Epithelial cell of esophagus (primary cell): ENCODE measurements at regions not wholly inside any gene's neighbourhood (a gene's known extent, or its start where the extent isn't known, plus 50 kb on each side); places are given as distances from the start of the nearest gene placed in this dataset.
"Not testable (repeated sequence)": the region's sequence is repeated elsewhere in the genome, so short reads cannot be mapped to it uniquely, and the experiment has no call there.

ENCODE experiments used
- DNase-seq: peaks from one replicate; pipeline ENCODE4 v3.0.0; 2010; ENCODE audit warnings: low read depth
- H3K4me3 ChIP-seq: 2 replicates; pipeline ENCODE4 v1.5.1; 2011; ENCODE audit warnings: mild to moderate bottlenecking, low read length, control low read depth
- TF ChIP-seq, protein P1 (sequence below): IDR thresholded peaks from 2 replicates; pipeline ENCODE4 v1.5.1; 2011; ENCODE audit warnings: low read depth, mild to moderate bottlenecking, low read length, control low read depth, inconsistent platforms; ENCODE audit not compliant: insufficient read depth; ENCODE audit errors: missing control alignments

GRCh38 chr4:119958983-119959382 is 107.7 kb downstream of the MAD2L1 start:
- TF ChIP-seq, protein P1, sequence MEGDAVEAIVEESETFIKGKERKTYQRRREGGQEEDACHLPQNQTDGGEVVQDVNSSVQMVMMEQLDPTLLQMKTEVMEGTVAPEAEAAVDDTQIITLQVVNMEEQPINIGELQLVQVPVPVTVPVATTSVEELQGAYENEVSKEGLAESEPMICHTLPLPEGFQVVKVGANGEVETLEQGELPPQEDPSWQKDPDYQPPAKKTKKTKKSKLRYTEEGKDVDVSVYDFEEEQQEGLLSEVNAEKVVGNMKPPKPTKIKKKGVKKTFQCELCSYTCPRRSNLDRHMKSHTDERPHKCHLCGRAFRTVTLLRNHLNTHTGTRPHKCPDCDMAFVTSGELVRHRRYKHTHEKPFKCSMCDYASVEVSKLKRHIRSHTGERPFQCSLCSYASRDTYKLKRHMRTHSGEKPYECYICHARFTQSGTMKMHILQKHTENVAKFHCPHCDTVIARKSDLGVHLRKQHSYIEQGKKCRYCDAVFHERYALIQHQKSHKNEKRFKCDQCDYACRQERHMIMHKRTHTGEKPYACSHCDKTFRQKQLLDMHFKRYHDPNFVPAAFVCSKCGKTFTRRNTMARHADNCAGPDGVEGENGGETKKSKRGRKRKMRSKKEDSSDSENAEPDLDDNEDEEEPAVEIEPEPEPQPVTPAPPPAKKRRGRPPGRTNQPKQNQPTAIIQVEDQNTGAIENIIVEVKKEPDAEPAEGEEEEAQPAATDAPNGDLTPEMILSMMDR, result no peak
- H3K4me3 ChIP-seq, result no peak overlapping the region
- no peak for DNase-seq

- no peak overlapping the region for H3K4me3 ChIP-seq
Measured at GRCh38 chr4:119955256-119955655, 111.4 kb downstream of the MAD2L1 start.

GRCh38 chr4:119954487-119954886 is 112.2 kb downstream of the MAD2L1 start:
- H3K4me3 ChIP-seq, DNase-seq: not testable (repeated sequence)

More at GRCh38 chr4:119955256-119955655, 111.4 kb downstream of the MAD2L1 start:
- no peak for DNase-seq
- TF ChIP-seq, protein P1, result no peak

DNA sequence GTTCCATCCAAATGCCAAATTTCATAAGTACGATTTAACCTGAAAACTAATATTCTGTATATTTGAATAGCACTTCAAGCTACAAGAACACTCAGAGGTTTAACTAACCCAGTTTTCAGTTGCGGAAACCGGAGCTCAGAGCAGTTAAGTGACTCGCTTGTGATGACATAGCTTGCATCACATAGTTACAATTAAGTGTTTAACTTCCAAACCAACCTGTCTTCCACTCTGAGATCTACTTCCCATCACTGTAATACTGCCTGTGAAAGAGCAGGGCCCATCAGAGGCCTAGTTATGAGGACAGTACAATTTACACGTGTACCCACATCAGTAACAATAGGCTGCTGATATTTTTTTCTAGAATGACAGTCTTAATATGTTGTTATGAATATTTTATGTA is 120.3 kb downstream of the MAD2L1 start:
- no peak overlapping the region for H3K4me3 ChIP-seq
- TF ChIP-seq, protein P1, result no peak
- DNase-seq, result peak; percentile 4

GRCh38 chr4:119942806-119943205 is 123.8 kb downstream of the MAD2L1 start:
- no peak for DNase-seq
- no peak overlapping the region for H3K4me3 ChIP-seq
- TF ChIP-seq, protein P1, result no peak

GRCh38 chr4:119940557-119940956 is 126.1 kb downstream of the MAD2L1 start:
- TF ChIP-seq, protein P1, result no peak
- no peak for DNase-seq
- no peak overlapping the region for H3K4me3 ChIP-seq

GRCh38 chr4:119939071-119939995 is 127.3 kb downstream of the MAD2L1 start:
- DNase-seq, result no peak
- TF ChIP-seq, protein P1, result no peak

More at GRCh38 chr4:119939071-119939995, 127.3 kb downstream of the MAD2L1 start:
- H3K4me3 ChIP-seq, result no peak overlapping the region
